Skeletal muscle cell (primary cell): ENCODE measurements at regions not wholly inside any gene's neighbourhood (a gene's known extent, or its start where the extent isn't known, plus 50 kb on each side); places are given as distances from the start of the nearest gene placed in this dataset.
"Not testable (repeated sequence)": the region's sequence is repeated elsewhere in the genome, so short reads cannot be mapped to it uniquely, and the experiment has no call there.

ENCODE experiments used
- DNase-seq: peaks from one replicate; pipeline ENCODE4 v3.0.0-alpha.2; 2010; ENCODE audit warnings: low read depth
- H3K4me3 ChIP-seq: 2 replicates; pipeline ENCODE4 v1.5.1; 2011; ENCODE audit warnings: low read depth, mild to moderate bottlenecking, control low read depth, low read length, moderate library complexity

- DNase-seq, H3K4me3 ChIP-seq: not testable (repeated sequence)
Measured at GRCh38 chr6:44760116-44760515, 372.6 kb downstream of the CDC5L start.

DNA sequence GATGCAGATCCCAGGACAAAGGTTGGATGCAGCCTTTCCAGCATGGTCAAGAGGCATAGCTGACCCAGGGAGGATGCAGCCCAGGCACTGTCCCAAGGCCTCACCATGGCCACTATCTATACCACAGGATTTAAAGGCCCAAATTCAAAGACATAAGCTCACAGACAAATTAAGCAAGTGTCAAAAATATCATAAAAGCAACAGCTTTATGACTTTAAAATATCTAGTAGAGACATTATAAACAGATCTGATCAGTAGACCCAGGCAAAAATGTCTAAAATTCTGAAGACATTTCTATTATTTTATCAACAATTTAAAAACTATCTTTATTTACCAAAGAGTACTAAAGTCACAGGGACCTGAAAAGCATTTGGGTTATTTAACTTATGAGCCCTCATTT lies 373.5 kb downstream of the CDC5L start:
- H3K4me3 ChIP-seq: no peak overlapping the region
- no peak for DNase-seq

DNA sequence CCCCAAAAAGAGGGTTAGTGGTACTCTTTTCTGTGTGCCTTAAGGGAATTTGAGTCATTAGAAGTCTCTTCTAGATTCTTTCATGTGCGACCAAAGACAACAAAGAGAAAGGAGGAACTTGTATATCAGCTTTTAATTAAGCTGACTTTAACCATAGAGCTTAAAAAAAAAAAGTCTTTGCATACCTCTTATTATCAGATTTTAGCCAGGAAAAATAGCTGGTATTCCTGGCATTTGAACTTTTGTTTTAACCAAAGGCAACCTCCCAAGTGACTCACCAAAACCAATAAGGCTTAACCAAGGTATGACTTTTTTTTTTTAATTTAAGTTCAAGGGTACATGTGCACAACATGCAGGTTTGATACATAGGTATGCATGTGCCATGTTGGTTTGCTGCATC lies 375.0 kb downstream of the CDC5L start:
- H3K4me3 ChIP-seq: no peak overlapping the region
- no peak for DNase-seq

- no peak overlapping the region for H3K4me3 ChIP-seq
- no peak for DNase-seq
Measured at GRCh38 chr6:44771647-44772415, 384.3 kb downstream of the CDC5L start.

DNA sequence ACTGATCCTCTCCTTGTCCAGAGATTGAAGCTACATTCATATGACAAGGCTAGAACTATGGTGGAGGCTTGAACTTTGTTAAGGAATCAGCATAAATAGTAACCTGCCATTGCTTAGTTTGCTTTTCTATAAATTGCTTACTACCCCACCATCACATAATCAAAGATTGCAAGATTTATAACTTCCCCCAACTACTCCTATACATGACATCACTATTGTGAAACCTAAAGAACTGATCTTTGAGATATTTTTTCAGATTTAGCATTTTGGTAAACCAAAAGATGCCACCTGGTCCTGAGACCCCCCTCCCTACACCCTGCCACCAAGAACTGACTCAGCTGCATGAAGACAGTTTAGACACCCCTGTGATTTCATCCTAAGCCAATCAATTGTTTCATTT lies 385.3 kb downstream of the CDC5L start:
- no peak for DNase-seq
- no peak overlapping the region for H3K4me3 ChIP-seq

DNA sequence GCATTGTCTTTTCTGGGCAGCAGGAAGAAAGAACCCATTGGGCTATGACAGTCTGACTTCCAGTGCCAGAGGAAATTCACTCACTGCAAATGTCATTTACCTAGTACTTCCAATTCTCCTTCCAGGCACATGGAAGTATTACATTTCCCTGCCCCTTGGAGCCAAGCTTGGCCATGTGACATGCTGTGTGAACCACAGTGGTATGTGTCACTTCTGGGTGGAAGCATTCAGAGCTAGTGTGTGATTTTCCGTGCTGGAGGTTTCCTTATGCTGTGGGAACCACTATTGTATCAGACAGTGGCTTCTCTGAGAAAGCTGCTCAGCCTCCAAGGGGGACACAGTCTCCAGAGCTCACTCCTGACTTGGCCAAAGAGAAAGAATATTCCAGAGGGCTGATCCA lies 387.6 kb downstream of the CDC5L start:
- DNase-seq: no peak
- H3K4me3 ChIP-seq: no peak overlapping the region

GRCh38 chr6:44776344-44776743 lies 388.8 kb downstream of the CDC5L start:
- no peak for DNase-seq
- no peak overlapping the region for H3K4me3 ChIP-seq

- no peak overlapping the region for H3K4me3 ChIP-seq
- DNase-seq: no peak
Measured at GRCh38 chr6:44778513-44778912, 391.0 kb downstream of the CDC5L start.
